ENCODE measurements at regions not wholly inside any gene's neighbourhood (a gene's known extent, or its start where the extent isn't known, plus 50 kb on each side); places are given as distances from the start of the nearest gene placed in this dataset.
A peak's percentile ranks its signal among the peaks of the same experiment; 100 is the strongest.
"Not testable (repeated sequence)": the region's sequence is repeated elsewhere in the genome, so short reads cannot be mapped to it uniquely, and the experiment has no call there.

GRCh38 chr14:95818581-95818980, 58.1 kb upstream of the TUNAR start:
- DNase-seq: no peak

- DNase-seq: no peak
Observed at GRCh38 chr14:95817271-95817670, 59.4 kb upstream of the TUNAR start.

GRCh38 chr14:95816539-95816938, 60.1 kb upstream of the TUNAR start:
- no peak for DNase-seq

GRCh38 chr14:95815226-95815690, 61.4 kb upstream of the TUNAR start:
- DNase-seq: no peak

GRCh38 chr14:95814363-95815225, 62.0 kb upstream of the TUNAR start:
- no peak for DNase-seq

- DNase-seq: no peak
Observed at GRCh38 chr14:95811813-95812212, 64.8 kb upstream of the TUNAR start.

- no peak for DNase-seq
Observed at GRCh38 chr14:95808371-95808770, 68.3 kb upstream of the TUNAR start.

GRCh38 chr14:95796788-95797187, 79.8 kb upstream of the TUNAR start:
- no peak for DNase-seq

GRCh38 chr14:95787941-95788340, 74.0 kb upstream of the TCL1A start:
- no peak for DNase-seq

- DNase-seq: no peak
Observed at GRCh38 chr14:95786566-95786965, 72.6 kb upstream of the TCL1A start.

GRCh38 chr14:95784137-95784536, 70.2 kb upstream of the TCL1A start:
- DNase-seq: no peak

GRCh38 chr14:95776798-95777534, 63.0 kb upstream of the TCL1A start:
- DNase-seq: no peak

GRCh38 chr14:95774265-95775160, 60.6 kb upstream of the TCL1A start:
- peak; percentile 41 for DNase-seq

GRCh38 chr14:95770777-95771176, 56.9 kb upstream of the TCL1A start:
- no peak for DNase-seq

GRCh38 chr14:95769976-95770375, 56.1 kb upstream of the TCL1A start:
- no peak for DNase-seq

GRCh38 chr14:95769431-95769830, 55.5 kb upstream of the TCL1A start:
- not testable (repeated sequence) for DNase-seq

- no peak for DNase-seq
Observed at GRCh38 chr14:95765051-95765450, 51.1 kb upstream of the TCL1A start.

GRCh38 chr14:95763875-95764274, 50.0 kb upstream of the TCL1A start:
- no peak for DNase-seq
